ENCODE measurements at regions not wholly inside any gene's neighbourhood (a gene's known extent, or its start where the extent isn't known, plus 50 kb on each side); places are given as distances from the start of the nearest gene placed in this dataset.
A peak's percentile ranks its signal among the peaks of the same experiment; 100 is the strongest.
"Not testable (repeated sequence)": the region's sequence is repeated elsewhere in the genome, so short reads cannot be mapped to it uniquely, and the experiment has no call there.

- DNase-seq (ENCODE audit: low spot score), result no peak
These were observed 150.9 kb downstream of the TPRA1 start for GRCh38 chr3:127439621-127440020.

GRCh38 chr3:127438951-127439350 is 151.1 kb upstream of the PRR20G start:
- no peak for DNase-seq (ENCODE audit: low spot score)

DNA sequence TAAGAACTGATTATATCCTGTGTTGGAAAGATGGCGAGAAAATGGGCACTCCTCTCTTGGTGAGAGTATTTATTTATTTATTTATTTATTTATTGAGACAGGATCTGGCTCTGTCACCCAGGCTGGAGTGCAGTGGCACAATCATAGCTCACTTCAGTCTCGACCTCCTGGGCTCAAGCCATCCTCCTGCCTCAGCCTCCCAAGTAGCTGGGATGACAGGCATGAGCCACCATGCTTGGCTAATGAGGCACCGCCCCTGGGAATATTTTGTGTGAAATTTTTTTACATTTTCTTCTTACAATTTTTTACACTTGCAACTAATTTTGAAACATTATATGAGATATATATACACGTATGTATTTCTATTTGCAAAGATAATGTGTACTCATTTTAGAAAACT is 150.5 kb upstream of the PRR20G start:
- no peak for DNase-seq (ENCODE audit: low spot score)

GRCh38 chr3:127435299-127435698 is 147.5 kb upstream of the PRR20G start:
- not testable (repeated sequence) for DNase-seq (ENCODE audit: low spot score)

DNA sequence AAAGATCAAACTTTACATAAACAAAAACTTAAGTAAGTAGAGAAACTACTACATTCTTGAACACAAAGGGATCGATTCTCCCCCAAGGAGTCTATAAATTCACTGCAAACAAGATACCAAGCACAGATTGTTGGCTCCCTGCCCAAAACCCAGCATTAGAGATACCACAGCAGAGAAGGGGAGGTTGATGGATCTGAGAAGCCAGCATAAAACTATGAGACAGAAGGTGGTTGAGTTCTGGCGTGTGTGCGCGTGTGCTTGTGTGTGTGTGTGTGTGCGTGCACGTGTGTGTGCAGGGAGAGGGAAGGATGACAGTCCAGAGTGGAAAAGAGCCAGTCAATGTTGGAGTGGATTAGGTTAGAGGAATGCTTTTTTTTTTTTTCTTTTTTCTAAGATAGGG is 143.2 kb upstream of the PRR20G start:
- DNase-seq (ENCODE audit: low spot score), result no peak

- no peak for DNase-seq (ENCODE audit: low spot score)
These were observed 140.6 kb upstream of the PRR20G start for GRCh38 chr3:127428344-127428997.

- no peak for DNase-seq (ENCODE audit: low spot score)
These were observed 139.8 kb upstream of the PRR20G start for GRCh38 chr3:127427666-127428065.

GRCh38 chr3:127427156-127427555 is 139.3 kb upstream of the PRR20G start:
- DNase-seq (ENCODE audit: low spot score), result no peak

DNA sequence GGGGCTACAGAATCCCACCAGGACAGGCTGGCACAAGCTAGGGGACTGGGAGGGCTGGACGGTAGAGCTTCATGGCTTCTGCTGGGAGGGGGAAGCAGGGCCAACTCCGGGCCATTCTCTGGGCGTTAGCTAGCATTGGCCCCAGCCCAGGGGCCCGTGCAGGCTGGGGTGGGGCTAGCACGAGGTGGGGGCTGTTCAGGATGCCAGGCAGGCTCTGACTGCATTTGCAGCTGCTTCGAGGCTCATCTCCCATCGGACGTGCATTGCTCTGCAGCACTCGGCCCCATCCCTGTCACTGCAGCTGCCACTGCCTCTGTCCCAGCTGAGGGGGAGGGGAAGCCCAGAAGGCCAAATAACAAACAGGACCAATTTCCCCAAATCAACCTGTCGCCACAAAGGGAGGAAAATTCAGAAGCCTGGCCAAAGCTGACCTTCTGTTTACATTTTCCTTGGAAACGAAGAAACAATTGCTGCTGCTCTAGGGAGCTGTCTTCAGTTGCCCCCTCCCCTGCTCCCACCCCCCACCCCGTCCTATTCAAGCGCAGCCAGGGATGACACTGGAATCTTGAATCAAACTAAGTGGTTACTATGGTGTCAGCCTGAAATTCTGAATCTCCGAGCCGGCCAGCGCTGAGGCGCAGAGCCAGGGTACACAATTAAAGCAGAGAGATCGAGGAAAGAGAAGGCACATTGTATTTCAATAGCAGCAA is 138.8 kb upstream of the PRR20G start:
- peak; percentile 22 for DNase-seq (ENCODE audit: low spot score)

- no peak for DNase-seq (ENCODE audit: low spot score)
These were observed 137.9 kb upstream of the PRR20G start for GRCh38 chr3:127425505-127426443.

DNA sequence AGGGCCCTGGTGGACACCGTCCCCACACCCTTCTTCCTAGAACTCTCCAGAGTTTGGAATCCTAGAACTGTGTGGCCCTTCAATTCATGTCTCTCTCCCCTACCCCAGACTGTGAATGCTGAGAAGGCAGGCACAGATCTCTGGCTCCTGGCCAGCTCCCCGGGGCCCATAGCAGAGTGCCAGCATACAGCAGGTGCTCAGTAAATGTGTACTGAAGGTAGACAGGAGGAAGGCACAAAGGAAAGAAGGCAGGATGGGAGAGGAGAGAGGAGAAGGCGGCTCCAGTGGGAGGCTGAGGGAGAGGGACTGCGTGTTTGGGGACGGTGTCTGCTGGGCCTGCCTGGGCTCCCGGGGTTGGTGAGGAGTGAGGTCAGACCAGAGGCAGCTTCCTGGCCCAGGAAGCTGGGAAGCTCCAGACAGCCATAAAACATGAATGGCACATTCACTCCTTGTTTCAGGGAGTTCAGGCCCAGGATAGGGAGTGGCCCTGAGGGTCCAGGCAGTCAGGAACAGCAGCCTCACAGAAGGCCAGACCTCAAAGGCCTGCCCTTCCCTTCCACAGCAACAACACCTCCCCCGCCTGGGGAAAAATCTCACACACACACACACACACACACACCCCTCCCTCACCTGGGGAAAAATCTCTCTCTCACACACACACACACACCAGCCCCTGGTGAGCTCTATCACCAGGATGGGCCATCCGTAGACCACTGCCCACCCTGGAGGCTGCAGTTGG is 137.1 kb upstream of the PRR20G start:
- DNase-seq (ENCODE audit: low spot score), result no peak

- DNase-seq (ENCODE audit: low spot score), result no peak
These were observed 136.3 kb upstream of the PRR20G start for GRCh38 chr3:127423856-127424765.

DNA sequence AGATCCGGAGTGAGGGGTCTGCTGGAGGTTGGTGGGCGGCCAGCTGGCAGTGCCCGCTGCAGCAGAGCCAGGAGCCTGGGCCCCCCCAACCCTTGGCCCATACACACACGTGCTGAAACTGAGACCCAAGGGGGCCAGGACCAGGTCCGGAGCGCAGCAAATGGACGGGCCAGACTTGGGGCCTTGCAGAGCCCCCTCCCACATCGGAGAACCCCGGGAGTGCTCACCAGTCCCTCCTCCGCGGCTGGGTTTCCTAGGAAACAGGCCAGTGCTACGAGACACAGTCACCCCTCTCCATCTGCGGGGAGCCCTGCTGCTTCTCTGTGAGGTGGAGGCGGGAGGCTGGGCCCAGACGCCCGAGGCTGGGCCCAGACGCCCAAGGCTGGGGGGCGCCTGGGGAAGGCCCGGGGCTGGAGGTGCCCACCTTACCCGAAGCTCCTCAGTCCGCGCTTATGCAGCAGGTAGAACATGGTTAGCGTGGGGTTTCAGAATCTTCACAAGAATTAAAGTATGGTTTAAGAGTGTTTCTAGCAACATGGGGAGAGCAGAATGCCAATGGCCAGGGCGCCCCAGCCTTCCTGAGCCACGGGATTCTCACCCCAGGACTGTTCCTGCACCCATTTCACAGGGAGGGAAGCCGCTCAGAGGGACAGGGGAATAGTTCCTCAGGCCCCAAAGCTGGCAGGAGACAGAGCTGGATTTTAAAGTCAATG is 135.0 kb upstream of the PRR20G start:
- DNase-seq (ENCODE audit: low spot score), result no peak

- DNase-seq (ENCODE audit: low spot score), result no peak
These were observed 134.3 kb upstream of the PRR20G start for GRCh38 chr3:127421943-127422662.

DNA sequence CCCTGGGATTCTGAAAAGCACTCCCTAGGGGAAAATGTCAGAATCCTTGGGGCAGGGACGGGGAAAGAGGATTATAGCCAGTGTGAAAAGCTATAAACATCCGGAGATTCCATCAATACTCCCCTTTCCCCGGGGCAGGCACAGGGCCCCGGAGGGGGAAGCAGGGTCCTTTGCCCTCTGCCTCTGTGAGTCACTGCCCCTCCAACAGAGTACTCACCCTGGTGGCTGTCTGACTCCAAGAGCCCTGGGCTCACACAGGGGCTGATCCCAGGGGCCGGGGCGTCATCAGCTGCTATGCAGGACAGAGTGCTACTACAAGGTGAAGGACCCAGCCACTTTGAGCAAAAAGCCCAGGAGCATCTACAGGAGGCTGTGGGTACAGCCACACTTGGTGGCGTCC is 133.0 kb upstream of the PRR20G start:
- no peak for DNase-seq (ENCODE audit: low spot score)

DNA sequence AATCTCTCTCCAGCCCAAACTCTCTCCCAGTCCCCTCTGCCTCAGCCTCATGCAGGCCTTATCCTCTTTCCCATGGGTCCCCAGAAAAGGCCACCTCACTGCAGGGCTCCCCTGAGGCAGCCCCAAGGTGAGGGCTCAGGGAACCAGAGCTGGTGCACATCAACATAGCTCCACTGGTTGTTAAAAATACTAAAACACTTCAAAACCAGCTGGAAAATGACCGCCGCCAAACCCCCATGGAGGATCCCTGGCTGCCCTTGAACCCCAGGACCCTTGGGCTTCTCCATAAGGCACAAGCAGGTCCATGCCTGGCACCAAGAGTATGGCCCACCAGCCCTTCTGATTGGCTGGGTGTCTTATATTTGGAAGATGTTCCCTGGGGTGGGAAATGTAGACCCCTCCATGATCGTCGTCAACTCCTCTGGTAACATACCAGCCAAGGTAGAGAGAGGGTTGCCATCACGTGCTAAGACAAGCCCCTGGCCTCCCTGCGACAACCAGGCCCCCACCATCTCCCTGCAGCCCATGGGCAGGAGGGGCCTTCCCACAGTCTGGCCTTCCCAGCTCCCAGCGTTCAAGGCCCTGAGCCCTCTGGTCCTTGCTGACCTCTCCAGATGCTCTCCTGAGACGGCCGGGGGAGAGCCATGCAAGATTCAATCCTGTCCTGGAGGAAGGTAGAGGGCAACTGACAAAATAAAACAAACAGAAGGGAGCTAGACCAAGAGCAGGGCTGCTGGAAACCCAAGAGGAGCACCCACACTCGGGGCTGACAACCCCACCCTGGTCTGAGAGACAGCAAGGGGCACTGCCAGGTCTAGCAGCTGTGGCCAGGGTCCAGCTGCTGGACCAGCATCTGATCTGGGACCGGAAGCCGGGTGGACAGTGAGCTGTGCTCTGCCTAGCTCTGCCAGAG is 132.1 kb upstream of the PRR20G start:
- no peak for DNase-seq (ENCODE audit: low spot score)

- DNase-seq (ENCODE audit: low spot score), result no peak
These were observed 131.3 kb upstream of the PRR20G start for GRCh38 chr3:127419182-127419581.

GRCh38 chr3:127418560-127419147 is 130.8 kb upstream of the PRR20G start:
- no peak for DNase-seq (ENCODE audit: low spot score)
